ENCODE measurements at regions not wholly inside any gene's neighbourhood (a gene's known extent, or its start where the extent isn't known, plus 50 kb on each side); places are given as distances from the start of the nearest gene placed in this dataset.
"Not testable (repeated sequence)": the region's sequence is repeated elsewhere in the genome, so short reads cannot be mapped to it uniquely, and the experiment has no call there.

DNA sequence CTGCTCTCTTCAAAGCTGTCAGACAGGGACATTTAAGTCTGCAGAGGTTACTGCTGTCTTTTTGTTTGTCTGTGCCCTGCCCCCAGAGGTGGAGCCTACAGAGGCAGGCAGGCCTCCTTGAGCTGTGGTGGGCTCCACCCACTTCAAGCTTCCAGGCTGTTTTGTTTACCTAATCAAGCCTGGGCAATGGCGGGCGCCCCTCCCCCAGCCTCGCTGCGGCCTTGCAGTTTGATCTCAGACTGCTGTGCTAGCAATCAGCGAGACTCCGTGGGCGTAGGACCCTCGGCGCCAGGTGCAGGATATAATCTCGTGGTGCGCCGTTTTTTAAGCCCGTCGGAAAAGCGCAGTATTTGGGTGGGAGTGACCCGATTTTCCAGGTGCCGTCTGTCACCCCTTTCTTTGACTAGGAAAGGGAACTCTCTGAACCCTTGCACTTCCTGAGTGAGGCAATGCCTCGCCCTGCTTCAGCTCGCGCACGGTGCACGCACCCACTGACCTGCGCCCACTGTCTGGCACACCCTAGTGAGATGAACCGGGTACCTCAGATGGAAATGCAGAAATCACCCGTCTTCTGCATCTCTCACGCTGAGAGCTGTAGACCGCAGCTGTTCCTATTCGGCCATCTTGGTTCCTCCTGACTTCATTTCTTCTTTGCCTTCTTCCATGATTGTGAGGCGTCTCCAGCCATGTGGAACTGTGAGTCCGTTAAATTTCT lies 93.5 kb upstream of the EYA4 start:
- not testable (repeated sequence) for H3K9me3 ChIP-seq (ENCODE audit: control insufficient read depth, insufficient read depth, low read length); DNase-seq (ENCODE audit: low read depth in 4 of 6, low spot score in 6 of 6); H3K4me3 ChIP-seq (ENCODE audit: low read depth, low read length); H3K27ac ChIP-seq (ENCODE audit: low read depth, low read length); H3K4me1 ChIP-seq (ENCODE audit: control insufficient read depth, insufficient read depth, low read length); H3K27me3 ChIP-seq (ENCODE audit: control insufficient read depth, insufficient read depth, low read length); H3K36me3 ChIP-seq (ENCODE audit: control insufficient read depth, insufficient read depth, low read length)
- WGBS (ENCODE audit: insufficient coverage), result 95% methylated on average over 24 of the region's 30 CpGs

DNA sequence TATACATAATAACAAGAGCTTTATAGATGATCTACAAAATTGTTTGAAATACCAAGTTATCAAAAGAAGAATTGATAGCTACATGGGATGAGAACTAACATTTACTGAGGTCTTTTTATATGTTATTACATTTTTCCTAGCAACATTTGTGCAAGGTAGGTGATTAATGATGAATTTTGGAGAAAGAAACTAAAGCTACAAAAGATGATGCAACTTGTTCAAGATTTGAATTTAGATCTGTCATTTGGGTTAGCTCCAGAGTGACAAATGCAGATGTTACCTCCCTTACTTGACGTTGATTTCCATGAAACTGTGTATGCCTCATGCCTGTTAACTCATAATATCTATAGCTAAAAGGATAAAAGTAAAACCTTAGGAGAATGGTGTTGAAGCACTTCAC lies 84.5 kb upstream of the EYA4 start:
- Histone ChIP-seq H3K36me3 (ENCODE audit: control insufficient read depth, insufficient read depth, low read length) (no peaks in the 10 kb centered on the region), H3K4me1 (ENCODE audit: control insufficient read depth, insufficient read depth, low read length) (no peaks in the 10 kb centered on the region), H3K9me3 (ENCODE audit: control insufficient read depth, insufficient read depth, low read length) (peaks cover 3% of the 10 kb centered on the region), H3K27me3 (ENCODE audit: control insufficient read depth, insufficient read depth, low read length) (no peaks in the 10 kb centered on the region), H3K27ac (ENCODE audit: low read depth, low read length) (no peak overlapping the region), H3K4me3 (ENCODE audit: low read depth, low read length) (no peak overlapping the region)
- no CpG with 5 or more reads among the region's 1 CpG for WGBS (ENCODE audit: insufficient coverage)
- no peak for DNase-seq (ENCODE audit: low read depth in 4 of 6, low spot score in 6 of 6)

DNA sequence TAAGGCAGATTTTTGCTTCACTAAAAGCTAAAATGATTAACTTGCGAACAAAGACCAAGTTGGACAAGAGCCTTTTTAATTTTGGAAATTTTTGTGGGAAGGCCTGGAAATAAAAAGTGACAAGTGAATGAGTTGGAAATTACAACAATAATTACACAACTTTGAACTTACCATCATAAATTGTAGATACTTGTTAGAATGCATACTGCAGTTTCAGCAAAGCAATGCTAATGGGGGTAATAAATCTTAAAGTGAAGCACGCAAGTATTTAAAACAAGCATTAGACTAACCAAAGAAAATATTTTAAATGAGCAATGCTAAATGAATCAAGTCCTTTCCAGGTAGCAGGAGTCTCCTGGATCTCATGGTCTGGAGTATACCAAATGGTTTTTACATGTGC lies 83.2 kb upstream of the EYA4 start:
- Histone ChIP-seq H3K4me3 (ENCODE audit: low read depth, low read length) (no peak overlapping the region), H3K9me3 (ENCODE audit: control insufficient read depth, insufficient read depth, low read length) (peaks cover 3% of the 10 kb centered on the region), H3K4me1 (ENCODE audit: control insufficient read depth, insufficient read depth, low read length) (no peaks in the 10 kb centered on the region), H3K27me3 (ENCODE audit: control insufficient read depth, insufficient read depth, low read length) (no peaks in the 10 kb centered on the region), H3K27ac (ENCODE audit: low read depth, low read length) (no peak overlapping the region), H3K36me3 (ENCODE audit: control insufficient read depth, insufficient read depth, low read length) (no peaks in the 10 kb centered on the region)
- no peak for DNase-seq (ENCODE audit: low read depth in 4 of 6, low spot score in 6 of 6)
- WGBS (ENCODE audit: insufficient coverage), result no CpG with 5 or more reads among the region's 2 CpGs

DNA sequence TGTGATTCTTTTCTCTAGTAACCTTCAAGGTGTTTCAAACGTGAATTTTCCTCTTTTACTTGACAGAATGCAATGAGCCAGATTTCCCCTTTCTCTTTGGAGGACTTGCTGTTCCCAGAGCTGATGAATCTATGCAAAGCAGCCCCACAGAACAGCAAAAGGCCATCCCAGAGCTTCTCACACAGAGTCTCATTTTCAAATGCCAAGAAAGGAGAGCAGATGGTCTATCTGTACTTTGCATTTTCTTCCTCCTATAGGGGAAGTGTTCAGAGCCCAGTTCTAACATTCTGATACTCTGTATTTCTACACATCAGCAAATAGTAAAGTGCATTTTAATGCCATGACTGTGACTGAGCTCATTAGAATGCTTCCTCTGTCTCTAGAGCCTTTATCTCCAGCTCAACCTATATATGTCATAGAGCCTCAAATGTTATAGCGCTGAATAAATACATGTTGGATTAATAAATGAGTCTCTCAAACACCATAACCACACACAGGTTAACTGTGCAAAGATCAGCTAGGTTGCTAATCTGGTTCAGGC lies 81.8 kb upstream of the EYA4 start:
- Histone ChIP-seq H3K27ac (ENCODE audit: low read depth, low read length) (no peak overlapping the region), H3K27me3 (ENCODE audit: control insufficient read depth, insufficient read depth, low read length) (no peaks in the 10 kb centered on the region), H3K4me3 (ENCODE audit: low read depth, low read length) (no peak overlapping the region), H3K9me3 (ENCODE audit: control insufficient read depth, insufficient read depth, low read length) (peaks cover 3% of the 10 kb centered on the region), H3K4me1 (ENCODE audit: control insufficient read depth, insufficient read depth, low read length) (no peaks in the 10 kb centered on the region), H3K36me3 (ENCODE audit: control insufficient read depth, insufficient read depth, low read length) (no peaks in the 10 kb centered on the region)
- DNase-seq (ENCODE audit: low read depth in 4 of 6, low spot score in 6 of 6), result peak in 3 of 6 donors; percentile 12 to 60 (median 57)
- 17% methylated on average over 1 of the region's 2 CpGs for WGBS (ENCODE audit: insufficient coverage)

DNA sequence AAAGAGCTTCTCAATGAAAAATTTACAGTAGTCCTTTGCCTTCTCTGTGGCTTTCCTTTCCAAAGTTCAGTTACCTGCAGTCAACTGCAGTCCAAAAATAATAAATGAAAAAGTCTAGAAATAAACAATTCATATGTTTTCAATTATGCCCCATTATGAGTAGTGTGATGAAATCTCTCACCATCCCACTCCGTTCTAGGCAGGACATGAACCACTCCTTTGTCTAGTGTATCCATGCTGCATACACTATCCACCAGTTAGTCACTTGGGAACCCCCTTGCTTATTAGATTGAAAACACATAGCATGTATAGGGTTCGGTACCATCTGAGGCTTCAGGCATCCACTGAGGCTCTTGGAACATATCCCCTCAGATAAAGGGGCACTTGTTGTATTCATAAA lies 80.6 kb upstream of the EYA4 start:
- no peak for DNase-seq (ENCODE audit: low read depth in 4 of 6, low spot score in 6 of 6)
- WGBS (ENCODE audit: insufficient coverage), result 80% methylated on average over 1 of the region's 2 CpGs
- no peaks in the 10 kb centered on the region for H3K4me1 ChIP-seq (ENCODE audit: control insufficient read depth, insufficient read depth, low read length)
- no peaks in the 10 kb centered on the region for H3K9me3 ChIP-seq (ENCODE audit: control insufficient read depth, insufficient read depth, low read length)
- H3K36me3 ChIP-seq (ENCODE audit: control insufficient read depth, insufficient read depth, low read length), result no peaks in the 10 kb centered on the region
- H3K27me3 ChIP-seq (ENCODE audit: control insufficient read depth, insufficient read depth, low read length), result no peaks in the 10 kb centered on the region
- H3K4me3 ChIP-seq (ENCODE audit: low read depth, low read length), result no peak overlapping the region
- no peak overlapping the region for H3K27ac ChIP-seq (ENCODE audit: low read depth, low read length)

DNA sequence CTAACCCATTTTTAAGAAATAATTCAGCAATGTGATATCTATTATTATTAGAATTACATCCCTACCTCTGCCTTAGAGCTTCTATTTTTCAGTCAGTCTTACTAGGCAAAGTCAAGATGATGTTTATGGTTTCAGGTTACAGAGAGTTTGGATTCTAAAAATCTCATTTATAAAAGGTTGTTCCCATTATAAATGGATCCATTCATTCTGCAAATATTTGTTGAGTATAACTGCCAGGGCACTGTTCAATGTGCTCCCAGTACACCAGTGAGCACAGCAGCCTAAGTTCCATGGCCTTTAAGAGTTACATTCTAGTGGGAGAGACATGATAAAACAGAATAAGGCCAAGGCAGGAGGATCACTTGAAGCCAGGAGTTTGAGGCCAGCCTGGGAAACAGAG lies 75.9 kb upstream of the EYA4 start:
- Histone ChIP-seq H3K4me3 (ENCODE audit: low read depth, low read length) (no peak overlapping the region), H3K27me3 (ENCODE audit: control insufficient read depth, insufficient read depth, low read length) (no peaks in the 10 kb centered on the region), H3K4me1 (ENCODE audit: control insufficient read depth, insufficient read depth, low read length) (no peaks in the 10 kb centered on the region), H3K9me3 (ENCODE audit: control insufficient read depth, insufficient read depth, low read length) (no peaks in the 10 kb centered on the region), H3K36me3 (ENCODE audit: control insufficient read depth, insufficient read depth, low read length) (no peaks in the 10 kb centered on the region), H3K27ac (ENCODE audit: low read depth, low read length) (no peak overlapping the region)
- no peak for DNase-seq (ENCODE audit: low read depth in 4 of 6, low spot score in 6 of 6)

DNA sequence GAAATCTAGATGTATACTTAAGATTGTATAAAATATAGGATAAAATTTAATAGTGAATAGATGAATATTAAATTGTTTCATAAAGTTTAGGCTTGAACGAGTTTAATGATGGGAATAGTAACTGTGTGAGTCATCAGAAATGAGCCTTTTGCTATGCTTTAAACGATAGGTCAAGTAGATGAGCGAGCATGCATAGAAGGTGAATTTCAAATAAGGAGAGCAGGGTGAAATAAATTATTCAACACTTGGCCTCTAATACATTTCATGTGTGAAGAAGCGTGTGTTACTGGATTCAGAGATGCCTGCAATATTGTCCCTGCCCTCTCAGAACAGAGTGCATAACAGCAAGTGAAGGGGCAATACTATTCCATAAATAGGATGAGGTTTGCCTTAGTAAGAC lies 74.4 kb upstream of the EYA4 start:
- no peak overlapping the region for H3K4me3 ChIP-seq (ENCODE audit: low read depth, low read length)
- H3K27ac ChIP-seq (ENCODE audit: low read depth, low read length), result no peak overlapping the region
- no peaks in the 10 kb centered on the region for H3K27me3 ChIP-seq (ENCODE audit: control insufficient read depth, insufficient read depth, low read length)
- peaks cover under 1% of the 10 kb centered on the region for H3K9me3 ChIP-seq (ENCODE audit: control insufficient read depth, insufficient read depth, low read length)
- 86% methylated on average over 1 of the region's 4 CpGs for WGBS (ENCODE audit: insufficient coverage)
- no peaks in the 10 kb centered on the region for H3K4me1 ChIP-seq (ENCODE audit: control insufficient read depth, insufficient read depth, low read length)
- no peaks in the 10 kb centered on the region for H3K36me3 ChIP-seq (ENCODE audit: control insufficient read depth, insufficient read depth, low read length)
- no peak for DNase-seq (ENCODE audit: low read depth in 4 of 6, low spot score in 6 of 6)

DNA sequence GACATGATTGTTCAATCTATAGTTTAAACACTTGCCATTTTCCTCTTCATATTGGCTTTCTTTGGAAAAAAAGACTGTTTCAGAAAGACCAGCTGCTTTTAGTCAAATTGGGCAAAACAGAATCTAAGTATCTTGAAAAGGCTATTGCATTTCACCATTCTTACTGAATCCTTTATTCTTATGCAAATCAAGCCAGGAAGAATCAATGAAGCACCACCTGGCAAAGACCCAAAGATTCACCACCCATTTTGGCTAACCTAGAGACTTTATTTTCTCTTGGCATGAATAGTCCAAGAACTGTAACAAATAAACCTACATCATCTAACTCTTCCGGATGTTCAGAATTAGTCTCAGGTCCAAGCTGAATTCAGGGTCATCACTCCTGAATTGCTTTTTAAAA lies 71.3 kb upstream of the EYA4 start:
- Histone ChIP-seq H3K27ac (ENCODE audit: low read depth, low read length) (no peak overlapping the region), H3K4me3 (ENCODE audit: low read depth, low read length) (no peak overlapping the region)

DNA sequence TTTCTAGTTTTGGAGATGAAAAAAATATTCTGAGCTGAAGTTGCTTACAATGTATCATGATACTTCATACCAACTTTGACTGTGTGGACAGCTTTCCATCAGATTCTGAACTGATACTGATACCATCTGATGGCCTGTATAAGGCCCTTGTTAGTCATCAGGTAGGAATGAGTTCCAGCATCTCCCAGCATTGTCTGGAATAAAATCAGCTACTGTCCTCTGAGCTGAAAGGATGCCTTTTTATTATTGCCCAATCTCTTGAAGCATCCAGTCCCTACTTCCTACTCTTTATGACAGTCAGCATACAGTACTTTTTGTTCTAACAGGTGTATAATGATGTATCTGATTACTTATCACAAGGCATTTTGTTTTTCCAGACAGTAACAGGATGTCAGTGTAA lies 70.6 kb upstream of the EYA4 start:
- Histone ChIP-seq H3K36me3 (ENCODE audit: control insufficient read depth, insufficient read depth, low read length) (no peaks in the 10 kb centered on the region), H3K27ac (ENCODE audit: low read depth, low read length) (no peak overlapping the region), H3K4me1 (ENCODE audit: control insufficient read depth, insufficient read depth, low read length) (no peaks in the 10 kb centered on the region), H3K9me3 (ENCODE audit: control insufficient read depth, insufficient read depth, low read length) (peaks cover 9% of the 10 kb centered on the region), H3K27me3 (ENCODE audit: control insufficient read depth, insufficient read depth, low read length) (no peaks in the 10 kb centered on the region), H3K4me3 (ENCODE audit: low read depth, low read length) (no peak overlapping the region)
- no peak for DNase-seq (ENCODE audit: low read depth in 4 of 6, low spot score in 6 of 6)

More for the DNA sequence above, 71.3 kb upstream of the EYA4 start:
- H3K36me3 ChIP-seq (ENCODE audit: control insufficient read depth, insufficient read depth, low read length), result no peaks in the 10 kb centered on the region
- H3K4me1 ChIP-seq (ENCODE audit: control insufficient read depth, insufficient read depth, low read length), result no peaks in the 10 kb centered on the region
- no CpG with 5 or more reads among the region's 1 CpG for WGBS (ENCODE audit: insufficient coverage)
- DNase-seq (ENCODE audit: low read depth in 4 of 6, low spot score in 6 of 6), result peak in 3 of 6 donors; percentile 17 to 71 (median 47)
- peaks cover 9% of the 10 kb centered on the region for H3K9me3 ChIP-seq (ENCODE audit: control insufficient read depth, insufficient read depth, low read length)
- H3K27me3 ChIP-seq (ENCODE audit: control insufficient read depth, insufficient read depth, low read length), result no peaks in the 10 kb centered on the region

DNA sequence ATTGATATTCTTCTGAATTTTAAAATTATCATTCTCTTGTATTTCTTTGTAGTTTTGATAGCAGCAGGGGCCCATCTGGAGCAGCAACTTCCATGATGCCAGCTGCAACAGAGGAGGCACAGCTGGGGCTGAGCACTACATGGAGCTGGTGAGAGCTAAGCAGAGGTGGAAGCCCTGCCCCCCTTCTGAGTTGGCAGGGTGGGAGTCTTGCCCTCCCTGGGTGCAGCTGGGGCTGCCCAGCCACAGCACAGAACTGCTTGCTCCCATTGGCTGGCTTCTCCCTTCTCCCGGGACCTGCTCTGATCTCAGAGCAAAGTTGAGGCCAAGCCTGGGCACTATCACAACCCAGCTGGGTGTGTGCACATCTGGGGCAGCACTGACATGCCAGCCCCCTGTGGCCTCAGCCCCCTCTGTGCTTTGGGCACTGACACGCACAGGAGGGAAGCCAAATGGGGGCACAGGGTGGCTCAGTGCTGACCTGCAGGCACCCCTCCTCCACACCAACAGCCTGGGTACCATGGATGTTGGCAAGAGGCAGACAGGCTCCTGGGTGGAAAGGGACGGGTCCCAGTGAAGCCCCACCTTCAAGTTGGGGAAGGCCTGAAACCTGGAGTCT lies 69.1 kb upstream of the EYA4 start:
- Histone ChIP-seq H3K27me3 (ENCODE audit: control insufficient read depth, insufficient read depth, low read length) (no peaks in the 10 kb centered on the region), H3K4me1 (ENCODE audit: control insufficient read depth, insufficient read depth, low read length) (no peaks in the 10 kb centered on the region), H3K4me3 (ENCODE audit: low read depth, low read length) (no peak overlapping the region), H3K27ac (ENCODE audit: low read depth, low read length) (no peak overlapping the region), H3K9me3 (ENCODE audit: control insufficient read depth, insufficient read depth, low read length) (peaks cover 9% of the 10 kb centered on the region), H3K36me3 (ENCODE audit: control insufficient read depth, insufficient read depth, low read length) (no peaks in the 10 kb centered on the region)
- WGBS (ENCODE audit: insufficient coverage), result 95% methylated on average over 2 of the region's 3 CpGs
- DNase-seq (ENCODE audit: low read depth in 4 of 6, low spot score in 6 of 6), result no peak
